Right lung (tissue), 2 donors: ENCODE measurements at regions not wholly inside any gene's neighbourhood (a gene's known extent, or its start where the extent isn't known, plus 50 kb on each side); places are given as distances from the start of the nearest gene placed in this dataset.
"Not testable (repeated sequence)": the region's sequence is repeated elsewhere in the genome, so short reads cannot be mapped to it uniquely, and the experiment has no call there.

Experiments used
- DNase-seq, 2 donors: peaks; one replicate each; pipeline ENCODE4 v3.0.0-alpha.2; 2013

- DNase-seq, result no peak
These were observed 57.8 kb upstream of the ANKRD30A start for GRCh38 chr10:37067576-37067975.

GRCh38 chr10:37062296-37062695 is 63.1 kb upstream of the ANKRD30A start:
- DNase-seq, result not testable (repeated sequence)

GRCh38 chr10:37057261-37057660 is 68.1 kb upstream of the ANKRD30A start:
- no peak for DNase-seq

- no peak for DNase-seq
These were observed 71.9 kb upstream of the ANKRD30A start for GRCh38 chr10:37053476-37053875.

GRCh38 chr10:37049982-37050381 is 75.4 kb upstream of the ANKRD30A start:
- DNase-seq, result not testable (repeated sequence)

GRCh38 chr10:37044319-37044718 is 81.1 kb upstream of the ANKRD30A start:
- DNase-seq, result not testable (repeated sequence)

- no peak for DNase-seq
These were observed 89.5 kb upstream of the ANKRD30A start for GRCh38 chr10:37035853-37036252.

- DNase-seq, result no peak
These were observed 109.9 kb upstream of the ANKRD30A start for GRCh38 chr10:37015498-37015897.

- no peak for DNase-seq
These were observed 114.7 kb upstream of the ANKRD30A start for GRCh38 chr10:37010741-37011140.

GRCh38 chr10:37008276-37008675 is 117.1 kb upstream of the ANKRD30A start:
- not testable (repeated sequence) for DNase-seq

- DNase-seq, result no peak
These were observed 122.3 kb upstream of the ANKRD30A start for GRCh38 chr10:37003126-37003525.

- DNase-seq, result not testable (repeated sequence)
These were observed 129.6 kb upstream of the ANKRD30A start for GRCh38 chr10:36995806-36996205.

GRCh38 chr10:36994886-36995285 is 130.5 kb upstream of the ANKRD30A start:
- DNase-seq, result no peak

GRCh38 chr10:36989233-36989632 is 136.2 kb upstream of the ANKRD30A start:
- DNase-seq, result no peak

GRCh38 chr10:36946598-36946997 is 178.8 kb upstream of the ANKRD30A start:
- DNase-seq, result no peak

GRCh38 chr10:36943544-36943943 is 181.9 kb upstream of the ANKRD30A start:
- DNase-seq, result no peak

- DNase-seq, result no peak
These were observed 182.8 kb upstream of the ANKRD30A start for GRCh38 chr10:36942616-36943015.

- no peak for DNase-seq
These were observed 222.4 kb upstream of the ANKRD30A start for GRCh38 chr10:36903040-36903439.

GRCh38 chr10:36899652-36900051 is 225.7 kb upstream of the ANKRD30A start:
- DNase-seq, result no peak

- DNase-seq, result peak in 1 of 2 donors; percentile 5
These were observed 236.3 kb upstream of the ANKRD30A start for GRCh38 chr10:36888925-36889573.

GRCh38 chr10:36886303-36886891 is 239.0 kb upstream of the ANKRD30A start:
- no peak for DNase-seq

- no peak for DNase-seq
These were observed 239.7 kb upstream of the ANKRD30A start for GRCh38 chr10:36885746-36886145.

GRCh38 chr10:36882781-36883180 is 242.6 kb upstream of the ANKRD30A start:
- no peak for DNase-seq

- no peak for DNase-seq
These were observed 244.5 kb upstream of the ANKRD30A start for GRCh38 chr10:36880898-36881297.
